Fibroblast of lung (primary cell): ENCODE measurements at regions not wholly inside any gene's neighbourhood (a gene's known extent, or its start where the extent isn't known, plus 50 kb on each side); places are given as distances from the start of the nearest gene placed in this dataset.

ENCODE experiments used
- DNase-seq, 2 donors: peaks; one replicate each; pipeline versions ENCODE4 v3.0.0 to v3.0.0-alpha.2; 2010; ENCODE audit warnings: low read depth in 2 of 2
- H2AFZ ChIP-seq: 2 replicates; pipeline ENCODE4 v1.5.1; 2012; ENCODE audit warnings: low read length, control low read depth, inconsistent platforms
- H3K27ac ChIP-seq: 2 replicates; pipeline ENCODE4 v1.5.1; 2011; ENCODE audit warnings: low read length, control low read depth; ENCODE audit not compliant: insufficient read depth
- H3K27me3 ChIP-seq: 2 replicates; pipeline ENCODE4 v1.5.1; 2011; ENCODE audit warnings: mild to moderate bottlenecking, low read length; ENCODE audit not compliant: control insufficient read depth, insufficient read depth
- H3K36me3 ChIP-seq: 2 replicates; pipeline ENCODE4 v1.5.1; 2011; ENCODE audit warnings: low read length; ENCODE audit not compliant: control insufficient read depth, insufficient read depth
- H3K4me1 ChIP-seq: 2 replicates; pipeline ENCODE4 v1.5.1; 2011; ENCODE audit warnings: low read length; ENCODE audit not compliant: control insufficient read depth, insufficient read depth; ENCODE audit errors: extremely low read depth
- H3K4me2 ChIP-seq: 2 replicates; pipeline ENCODE4 v1.5.1; 2011; ENCODE audit warnings: low read length, control low read depth; ENCODE audit not compliant: insufficient read depth; ENCODE audit errors: extremely low read depth
- H3K4me3 ChIP-seq, 4 experiments: fragments of 200-600 bp in 1 of 4; sonication (generic) in 1 of 4; replicated peaks in 1 of 4; 2 replicates each; pipeline ENCODE4 v1.5.1; 2011 to 2016; ENCODE audit warnings: low read length in 4 of 4, low read depth in 3 of 4, mild to moderate bottlenecking in 3 of 4, control low read depth in 2 of 4, inconsistent platforms in 1 of 4, mixed read lengths in 1 of 4; ENCODE audit not compliant: insufficient read depth in 1 of 4; ENCODE audit errors: control extremely low read depth in 1 of 4
- H3K79me2 ChIP-seq: 2 replicates; pipeline ENCODE4 v1.5.1; 2012; ENCODE audit warnings: mild to moderate bottlenecking, low read length, inconsistent platforms; ENCODE audit not compliant: control insufficient read depth, insufficient read depth
- H3K9ac ChIP-seq: 2 replicates; pipeline ENCODE4 v1.5.1; 2011; ENCODE audit warnings: mild to moderate bottlenecking, low read length, control low read depth; ENCODE audit not compliant: insufficient read depth
- H3K9me3 ChIP-seq: 2 replicates; pipeline ENCODE4 v1.5.1; 2012; ENCODE audit warnings: low read depth, low read length; ENCODE audit not compliant: control insufficient read depth, insufficient read depth
- H4K20me1 ChIP-seq: 2 replicates; pipeline ENCODE4 v1.5.1; 2011; ENCODE audit warnings: low read length; ENCODE audit not compliant: control insufficient read depth, insufficient read depth; ENCODE audit errors: extremely low read depth
- CTCF ChIP-seq, 2 donors: IDR thresholded peaks in 1 of 2; conservative IDR thresholded peaks in 1 of 2; 1 replicate in 1 of 2; 2 replicates in 1 of 2; pipeline ENCODE4 v1.5.1; 2011 to 2012; ENCODE audit warnings: low read length in 2 of 2, control low read depth in 1 of 2, inconsistent platforms in 1 of 2, low read depth in 1 of 2, mild to moderate bottlenecking in 1 of 2
- EZH2 ChIP-seq: IDR thresholded peaks from 2 replicates; pipeline ENCODE4 v1.5.1; 2012; ENCODE audit warnings: low read length, control low read depth, mild to moderate bottlenecking; ENCODE audit errors: missing control alignments

- no peak overlapping the region for H3K9ac ChIP-seq
- no peaks in the 10 kb centered on the region for H3K36me3 ChIP-seq
- no peaks in the 10 kb centered on the region for H3K79me2 ChIP-seq
- TF ChIP-seq CTCF (conservative IDR thresholded peaks at IDR 0.05 in 1 of 2, IDR thresholded peaks at IDR 0.05 in 1 of 2; ENCODE audit: low read depth in 1 of 2, low read length in 2 of 2), result no peak
- no peak for TF ChIP-seq EZH2
- DNase-seq, result no peak
- no peak overlapping the region for H3K4me2 ChIP-seq
- H2AFZ ChIP-seq, result no peak overlapping the region
- no peaks in the 10 kb centered on the region for H3K9me3 ChIP-seq
- H3K4me1 ChIP-seq, result no peaks in the 10 kb centered on the region
- no peaks in the 10 kb centered on the region for H4K20me1 ChIP-seq
- H3K27me3 ChIP-seq, result no peaks in the 10 kb centered on the region
- no peak overlapping the region for H3K27ac ChIP-seq
- no peak overlapping the region for H3K4me3 ChIP-seq
These were observed 383.2 kb downstream of the BCL11A start for GRCh38 chr2:60170272-60170671.

GRCh38 chr2:60168247-60168646 lies 385.2 kb downstream of the BCL11A start:
- Histone ChIP-seq H3K27me3 (no peaks in the 10 kb centered on the region), H3K79me2 (no peaks in the 10 kb centered on the region), H2AFZ (no peak overlapping the region), H4K20me1 (no peaks in the 10 kb centered on the region), H3K4me1 (no peaks in the 10 kb centered on the region), H3K9ac (no peak overlapping the region), H3K27ac (no peak overlapping the region), H3K4me2 (no peak overlapping the region), H3K9me3 (no peaks in the 10 kb centered on the region), H3K36me3 (no peaks in the 10 kb centered on the region), H3K4me3 (no peak overlapping the region)
- no peak for DNase-seq
- TF ChIP-seq CTCF (conservative IDR thresholded peaks at IDR 0.05 in 1 of 2, IDR thresholded peaks at IDR 0.05 in 1 of 2; ENCODE audit: low read depth in 1 of 2, low read length in 2 of 2), result no peak
- TF ChIP-seq EZH2, result no peak

GRCh38 chr2:60167089-60167488 lies 386.4 kb downstream of the BCL11A start:
- no peak overlapping the region for H2AFZ ChIP-seq
- H3K4me2 ChIP-seq, result no peak overlapping the region
- no peaks in the 10 kb centered on the region for H3K27me3 ChIP-seq
- no peak for DNase-seq
- H3K9me3 ChIP-seq, result no peaks in the 10 kb centered on the region
- H3K4me3 ChIP-seq, result no peak overlapping the region
- H3K27ac ChIP-seq, result no peak overlapping the region
- H3K9ac ChIP-seq, result no peak overlapping the region
- H4K20me1 ChIP-seq, result no peaks in the 10 kb centered on the region
- TF ChIP-seq CTCF (conservative IDR thresholded peaks at IDR 0.05 in 1 of 2, IDR thresholded peaks at IDR 0.05 in 1 of 2; ENCODE audit: low read depth in 1 of 2, low read length in 2 of 2), result no peak
- TF ChIP-seq EZH2, result no peak
- H3K36me3 ChIP-seq, result no peaks in the 10 kb centered on the region
- no peaks in the 10 kb centered on the region for H3K4me1 ChIP-seq
- no peaks in the 10 kb centered on the region for H3K79me2 ChIP-seq
